ENCODE measurements at regions not wholly inside any gene's neighbourhood (a gene's known extent, or its start where the extent isn't known, plus 50 kb on each side); places are given as distances from the start of the nearest gene placed in this dataset.

DNA sequence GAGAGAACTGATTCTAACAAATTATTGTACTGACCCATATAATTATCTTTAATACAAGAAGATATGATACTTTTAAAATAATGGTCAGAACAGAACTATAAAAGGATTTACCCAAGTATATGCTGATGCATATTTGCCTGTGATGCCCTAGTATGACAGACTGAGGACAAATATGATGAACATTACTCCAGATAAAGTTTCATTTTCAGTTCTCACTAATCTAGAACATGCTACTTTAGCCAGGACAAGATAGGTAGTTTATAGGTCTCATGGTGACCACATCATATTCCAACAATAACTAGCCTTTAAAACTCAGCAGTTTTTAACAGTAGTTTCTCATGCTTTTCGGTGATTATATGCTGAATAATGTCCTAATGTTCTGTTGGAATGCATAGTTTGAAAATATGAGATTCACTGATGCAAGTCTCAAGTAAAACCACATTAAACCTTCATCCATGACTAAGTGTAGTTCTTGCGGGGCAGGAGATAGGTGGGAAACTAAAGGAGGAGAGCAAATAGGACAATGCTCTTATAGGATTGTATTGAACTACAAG is 295.2 kb upstream of the AGA start:
- H3K27me3 Mint-ChIP-seq = no peaks in the 10 kb centered on the region
- no peak overlapping the region for H3K27ac Mint-ChIP-seq
- TF ChIP-seq, protein P1, sequence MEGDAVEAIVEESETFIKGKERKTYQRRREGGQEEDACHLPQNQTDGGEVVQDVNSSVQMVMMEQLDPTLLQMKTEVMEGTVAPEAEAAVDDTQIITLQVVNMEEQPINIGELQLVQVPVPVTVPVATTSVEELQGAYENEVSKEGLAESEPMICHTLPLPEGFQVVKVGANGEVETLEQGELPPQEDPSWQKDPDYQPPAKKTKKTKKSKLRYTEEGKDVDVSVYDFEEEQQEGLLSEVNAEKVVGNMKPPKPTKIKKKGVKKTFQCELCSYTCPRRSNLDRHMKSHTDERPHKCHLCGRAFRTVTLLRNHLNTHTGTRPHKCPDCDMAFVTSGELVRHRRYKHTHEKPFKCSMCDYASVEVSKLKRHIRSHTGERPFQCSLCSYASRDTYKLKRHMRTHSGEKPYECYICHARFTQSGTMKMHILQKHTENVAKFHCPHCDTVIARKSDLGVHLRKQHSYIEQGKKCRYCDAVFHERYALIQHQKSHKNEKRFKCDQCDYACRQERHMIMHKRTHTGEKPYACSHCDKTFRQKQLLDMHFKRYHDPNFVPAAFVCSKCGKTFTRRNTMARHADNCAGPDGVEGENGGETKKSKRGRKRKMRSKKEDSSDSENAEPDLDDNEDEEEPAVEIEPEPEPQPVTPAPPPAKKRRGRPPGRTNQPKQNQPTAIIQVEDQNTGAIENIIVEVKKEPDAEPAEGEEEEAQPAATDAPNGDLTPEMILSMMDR (IDR thresholded peaks at IDR 0.05; ENCODE audit: unreplicated experiment) = no peak
- DNase-seq (ENCODE audit: low spot score, unreplicated experiment) = no peak
- no peaks in the 10 kb centered on the region for H3K9me3 Mint-ChIP-seq (ENCODE audit: low read depth)
- H3K4me1 Mint-ChIP-seq (ENCODE audit: low read depth) = no peaks in the 10 kb centered on the region
- no peaks in the 10 kb centered on the region for H3K36me3 Mint-ChIP-seq (ENCODE audit: insufficient read depth)
- H3K4me3 Mint-ChIP-seq (ENCODE audit: low read depth) = no peak overlapping the region

DNA sequence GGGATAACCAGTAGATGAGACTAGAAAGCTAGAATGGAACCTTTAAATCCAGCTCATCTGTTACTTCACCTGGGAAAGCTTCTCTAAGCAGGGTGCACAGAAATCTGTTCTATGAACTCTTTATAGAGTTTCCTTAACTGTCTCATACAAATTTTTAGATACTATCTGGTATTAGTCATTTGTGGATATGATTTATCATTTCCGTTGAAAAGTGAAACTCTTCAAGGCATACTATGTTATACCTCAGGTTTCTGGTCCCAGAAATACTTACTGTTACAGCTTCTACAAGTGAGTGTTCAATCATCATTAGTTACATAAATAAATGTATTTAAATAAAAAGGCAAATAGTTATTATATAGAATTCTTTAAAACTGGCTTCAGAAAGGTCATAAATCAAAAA is 298.3 kb upstream of the AGA start:
- Mint-ChIP-seq H3K27ac (no peak overlapping the region), H3K4me1 (ENCODE audit: low read depth) (no peaks in the 10 kb centered on the region), H3K27me3 (no peaks in the 10 kb centered on the region), H3K4me3 (ENCODE audit: low read depth) (no peak overlapping the region), H3K9me3 (ENCODE audit: low read depth) (no peaks in the 10 kb centered on the region), H3K36me3 (ENCODE audit: insufficient read depth) (no peaks in the 10 kb centered on the region)
- TF ChIP-seq, protein P1 (IDR thresholded peaks at IDR 0.05; ENCODE audit: unreplicated experiment) = no peak
- no peak for DNase-seq (ENCODE audit: low spot score, unreplicated experiment)

DNA sequence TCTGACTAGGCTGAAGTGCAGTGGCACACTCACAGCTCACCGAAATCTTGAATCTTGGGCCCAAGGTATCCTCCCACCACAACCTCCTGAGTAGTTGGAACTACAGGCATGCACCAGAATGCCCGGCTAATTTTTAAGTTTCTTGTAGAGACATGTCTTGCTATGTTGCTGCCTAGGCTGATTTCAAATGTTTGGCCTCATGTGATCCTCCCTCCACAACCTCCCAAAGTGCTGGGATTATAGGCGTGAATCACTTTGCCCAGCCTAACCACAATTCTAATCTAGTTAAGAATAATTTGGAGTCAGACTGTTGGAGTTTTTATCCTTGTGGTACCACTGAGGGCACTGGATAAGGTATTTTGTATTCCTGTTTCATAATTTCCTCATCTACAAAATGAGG is 317.5 kb upstream of the AGA start:
- Mint-ChIP-seq H3K27me3 (no peaks in the 10 kb centered on the region), H3K36me3 (ENCODE audit: insufficient read depth) (no peaks in the 10 kb centered on the region), H3K4me1 (ENCODE audit: low read depth) (no peaks in the 10 kb centered on the region), H3K27ac (no peak overlapping the region), H3K9me3 (ENCODE audit: low read depth) (no peaks in the 10 kb centered on the region), H3K4me3 (ENCODE audit: low read depth) (no peak overlapping the region)
- TF ChIP-seq, protein P1 (IDR thresholded peaks at IDR 0.05; ENCODE audit: unreplicated experiment) = no peak
- DNase-seq (ENCODE audit: low spot score, unreplicated experiment) = no peak

DNA sequence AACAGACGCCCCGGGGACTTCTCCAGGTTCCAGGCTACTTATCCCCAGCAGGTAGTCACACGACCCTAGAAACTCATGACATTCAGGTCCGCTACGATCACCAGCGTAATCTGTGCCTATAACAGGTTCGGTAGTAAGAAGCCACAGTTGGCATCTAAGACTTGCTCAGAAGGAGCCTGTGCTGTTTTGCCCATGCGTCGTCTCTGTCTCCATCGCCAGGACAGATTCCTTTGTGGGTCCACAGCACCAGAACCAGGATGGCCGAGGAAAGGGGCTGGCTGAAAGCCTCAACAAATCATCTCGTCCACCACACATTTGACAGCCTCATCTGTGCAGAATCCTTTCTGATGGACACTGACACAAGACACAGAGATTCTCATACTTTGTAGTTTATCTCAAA is 319.5 kb upstream of the AGA start:
- Mint-ChIP-seq H3K4me1 (ENCODE audit: low read depth) (no peaks in the 10 kb centered on the region), H3K27me3 (no peaks in the 10 kb centered on the region), H3K9me3 (ENCODE audit: low read depth) (no peaks in the 10 kb centered on the region), H3K36me3 (ENCODE audit: insufficient read depth) (no peaks in the 10 kb centered on the region), H3K27ac (no peak overlapping the region), H3K4me3 (ENCODE audit: low read depth) (no peak overlapping the region)
- no peak for DNase-seq (ENCODE audit: low spot score, unreplicated experiment)
- TF ChIP-seq, protein P1 (IDR thresholded peaks at IDR 0.05; ENCODE audit: unreplicated experiment) = no peak

DNA sequence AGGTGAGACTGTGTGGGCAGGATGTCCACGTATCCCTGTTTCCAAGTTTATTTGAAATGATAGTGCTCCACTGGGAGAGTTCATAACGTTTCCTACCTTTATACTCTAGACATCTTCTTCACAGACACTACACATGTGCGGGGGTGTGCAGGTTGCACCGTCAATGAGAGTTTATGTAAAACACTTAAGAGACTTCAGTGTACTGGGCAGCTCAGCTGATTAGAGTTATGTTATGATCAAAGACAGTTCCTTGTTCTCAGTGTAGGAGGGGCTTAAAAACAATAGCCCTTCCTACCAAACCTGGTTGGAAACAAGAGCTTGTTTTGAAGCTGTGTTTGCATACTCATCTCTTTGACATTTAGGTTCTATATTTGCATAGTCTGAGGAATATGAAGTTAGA is 326.9 kb upstream of the AGA start:
- no peak for DNase-seq (ENCODE audit: low spot score, unreplicated experiment)
- TF ChIP-seq, protein P1 (IDR thresholded peaks at IDR 0.05; ENCODE audit: unreplicated experiment) = no peak
- H3K9me3 Mint-ChIP-seq (ENCODE audit: low read depth) = no peaks in the 10 kb centered on the region
- H3K36me3 Mint-ChIP-seq (ENCODE audit: insufficient read depth) = no peaks in the 10 kb centered on the region
- H3K4me1 Mint-ChIP-seq (ENCODE audit: low read depth) = no peaks in the 10 kb centered on the region
- H3K4me3 Mint-ChIP-seq (ENCODE audit: low read depth) = no peak overlapping the region
- no peaks in the 10 kb centered on the region for H3K27me3 Mint-ChIP-seq
- H3K27ac Mint-ChIP-seq = no peak overlapping the region
